Endothelial cell of umbilical vein (primary cell): ENCODE measurements at regions not wholly inside any gene's neighbourhood (a gene's known extent, or its start where the extent isn't known, plus 50 kb on each side); places are given as distances from the start of the nearest gene placed in this dataset.

Experiments
- EZH2 ChIP-seq: IDR thresholded peaks from 2 replicates; pipeline ENCODE4 v1.6.1; 2012; ENCODE audit warnings: borderline replicate concordance, low read depth, mild to moderate bottlenecking, moderate library complexity, low read length, inconsistent platforms; ENCODE audit not compliant: severe bottlenecking
- JUN ChIP-seq: IDR thresholded peaks from 2 replicates; pipeline ENCODE4 v1.6.1; 2011; ENCODE audit warnings: borderline replicate concordance, low read depth; ENCODE audit not compliant: insufficient read length, insufficient read depth
- MAX ChIP-seq: IDR thresholded peaks from 2 replicates; pipeline ENCODE4 v1.6.1; 2011; ENCODE audit not compliant: insufficient read depth, insufficient read length
- MYC ChIP-seq: IDR thresholded peaks from one replicate; pipeline ENCODE4 v1.6.1; 2011; ENCODE audit warnings: mild to moderate bottlenecking, low read depth, low read length
- POLR2A ChIP-seq: IDR thresholded peaks from 2 replicates; pipeline ENCODE4 v1.6.1; 2012; ENCODE audit warnings: low read depth, mild to moderate bottlenecking, control low read depth, low read length
- POLR2AphosphoS5 ChIP-seq: IDR thresholded peaks from 2 replicates; pipeline ENCODE4 v1.6.1; 2012; ENCODE audit warnings: low read depth, mild to moderate bottlenecking, control low read depth, low read length, moderate library complexity; ENCODE audit not compliant: insufficient read depth
- TF ChIP-seq, protein P1 (sequence below), 2 donors: IDR thresholded peaks; 1 replicate in 1 of 2; 2 replicates in 1 of 2; pipeline ENCODE4 v1.5.1; 2011; ENCODE audit warnings: low read length in 2 of 2, mild to moderate bottlenecking in 2 of 2, moderate library complexity in 2 of 2, control low read depth in 1 of 2, inconsistent platforms in 1 of 2, low read depth in 1 of 2; ENCODE audit not compliant: insufficient read depth in 1 of 2; ENCODE audit errors: extremely low read depth in 1 of 2

GRCh38 chr13:39904959-39905358 lies 249.5 kb downstream of the COG6 start:
- TF ChIP-seq POLR2AphosphoS5 (no peak), POLR2A (no peak), EZH2 (no peak), MAX (no peak), JUN (no peak), MYC (no peak)
- TF ChIP-seq, protein P1, sequence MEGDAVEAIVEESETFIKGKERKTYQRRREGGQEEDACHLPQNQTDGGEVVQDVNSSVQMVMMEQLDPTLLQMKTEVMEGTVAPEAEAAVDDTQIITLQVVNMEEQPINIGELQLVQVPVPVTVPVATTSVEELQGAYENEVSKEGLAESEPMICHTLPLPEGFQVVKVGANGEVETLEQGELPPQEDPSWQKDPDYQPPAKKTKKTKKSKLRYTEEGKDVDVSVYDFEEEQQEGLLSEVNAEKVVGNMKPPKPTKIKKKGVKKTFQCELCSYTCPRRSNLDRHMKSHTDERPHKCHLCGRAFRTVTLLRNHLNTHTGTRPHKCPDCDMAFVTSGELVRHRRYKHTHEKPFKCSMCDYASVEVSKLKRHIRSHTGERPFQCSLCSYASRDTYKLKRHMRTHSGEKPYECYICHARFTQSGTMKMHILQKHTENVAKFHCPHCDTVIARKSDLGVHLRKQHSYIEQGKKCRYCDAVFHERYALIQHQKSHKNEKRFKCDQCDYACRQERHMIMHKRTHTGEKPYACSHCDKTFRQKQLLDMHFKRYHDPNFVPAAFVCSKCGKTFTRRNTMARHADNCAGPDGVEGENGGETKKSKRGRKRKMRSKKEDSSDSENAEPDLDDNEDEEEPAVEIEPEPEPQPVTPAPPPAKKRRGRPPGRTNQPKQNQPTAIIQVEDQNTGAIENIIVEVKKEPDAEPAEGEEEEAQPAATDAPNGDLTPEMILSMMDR (IDR thresholded peaks at IDR 0.05; ENCODE audit: extremely low read depth in 1 of 2, insufficient read depth in 1 of 2, low read depth in 1 of 2, low read length in 2 of 2): no peak
